Neuronal stem cell (in vitro differentiated cells): ENCODE measurements at regions not wholly inside any gene's neighbourhood (a gene's known extent, or its start where the extent isn't known, plus 50 kb on each side); places are given as distances from the start of the nearest gene placed in this dataset.

ENCODE experiments used
- DNase-seq: peaks from one replicate; pipeline ENCODE4 v3.0.0-alpha.2; 2013; ENCODE audit warnings: low spot score
- H2AFZ ChIP-seq: one replicate; pipeline ENCODE4 v1.6.1; 2013; ENCODE audit warnings: mild to moderate bottlenecking, low read length, inconsistent platforms
- H2AK5ac ChIP-seq: 2 replicates; pipeline ENCODE4 v1.6.1; 2013; ENCODE audit warnings: low read depth, mild to moderate bottlenecking, inconsistent platforms, low read length, moderate library complexity, mixed read lengths
- H2BK120ac ChIP-seq: 2 replicates; pipeline ENCODE4 v1.6.1; 2013; ENCODE audit warnings: low read depth, mild to moderate bottlenecking, inconsistent platforms, low read length, moderate library complexity, mixed read lengths
- H2BK12ac ChIP-seq: one replicate; pipeline ENCODE4 v1.6.1; 2013; ENCODE audit warnings: low read length, inconsistent platforms
- H2BK15ac ChIP-seq: 2 replicates; pipeline ENCODE4 v1.6.1; 2013; ENCODE audit warnings: mild to moderate bottlenecking, low read length, inconsistent platforms, mixed read lengths
- H2BK5ac ChIP-seq: one replicate; pipeline ENCODE4 v1.6.1; 2013; ENCODE audit warnings: inconsistent platforms, mild to moderate bottlenecking, low read length, moderate library complexity
- H3K14ac ChIP-seq: one replicate; pipeline ENCODE4 v1.6.1; 2013; ENCODE audit warnings: low read length, inconsistent platforms
- H3K18ac ChIP-seq: 2 replicates; pipeline ENCODE4 v1.6.1; 2013; ENCODE audit warnings: low read length, inconsistent platforms
- H3K23ac ChIP-seq: 2 replicates; pipeline ENCODE4 v1.6.1; 2013; ENCODE audit warnings: low read depth, mild to moderate bottlenecking, mixed read lengths, low read length, inconsistent platforms; ENCODE audit not compliant: poor library complexity
- H3K27ac ChIP-seq: replicated peaks from 3 replicates; pipeline ENCODE4 v1.5.1; 2013; ENCODE audit warnings: low read length, inconsistent platforms
- H3K27me3 ChIP-seq, 3 experiments: 2 replicates each; pipeline ENCODE4 v1.6.1; 2013; ENCODE audit warnings: low read length in 3 of 3, mild to moderate bottlenecking in 2 of 3, inconsistent platforms in 1 of 3, low read depth in 1 of 3, mixed read lengths in 1 of 3, moderate library complexity in 1 of 3; ENCODE audit not compliant: control insufficient read depth in 3 of 3, insufficient read depth in 3 of 3
- H3K36me3 ChIP-seq, 2 donors: replicated peaks in 1 of 2; 2 replicates each; pipeline ENCODE4 v1.6.1; 2013; ENCODE audit warnings: low read length in 2 of 2; ENCODE audit not compliant: control insufficient read depth in 2 of 2, insufficient read depth in 2 of 2
- H3K4ac ChIP-seq: 2 replicates; pipeline ENCODE4 v1.6.1; 2013; ENCODE audit warnings: inconsistent platforms, mild to moderate bottlenecking, low read length, moderate library complexity
- H3K4me1 ChIP-seq, 2 donors: 1 replicate in 1 of 2; 2 replicates in 1 of 2; pipeline ENCODE4 v1.6.1; 2013; ENCODE audit warnings: low read length in 2 of 2, low read depth in 1 of 2; ENCODE audit not compliant: control insufficient read depth in 2 of 2, insufficient read depth in 1 of 2
- H3K4me2 ChIP-seq: one replicate; pipeline ENCODE4 v1.6.1; 2013; ENCODE audit warnings: mild to moderate bottlenecking, low read length, inconsistent platforms; ENCODE audit not compliant: insufficient read depth, poor library complexity, severe bottlenecking
- H3K4me3 ChIP-seq, 2 donors: 2 replicates each; pipeline ENCODE4 v1.5.1; 2013; ENCODE audit warnings: low read length in 2 of 2, mild to moderate bottlenecking in 2 of 2, inconsistent platforms in 1 of 2, moderate library complexity in 1 of 2
- H3K79me1 ChIP-seq: one replicate; pipeline ENCODE4 v1.6.1; 2013; ENCODE audit warnings: low read depth, mild to moderate bottlenecking, inconsistent platforms, low read length, moderate library complexity
- H3K9ac ChIP-seq: one replicate; pipeline ENCODE4 v1.6.1; 2013; ENCODE audit warnings: mild to moderate bottlenecking, low read depth, low read length, inconsistent platforms; ENCODE audit not compliant: poor library complexity
- H3K9me3 ChIP-seq, 2 donors: replicated peaks in 1 of 2; 2 replicates each; pipeline versions ENCODE3 to v1.6.1; 2013; ENCODE audit warnings: low read length in 2 of 2, mild to moderate bottlenecking in 2 of 2, inconsistent platforms in 1 of 2, low read depth in 1 of 2, mixed read lengths in 1 of 2, moderate library complexity in 1 of 2; ENCODE audit not compliant: control insufficient read depth in 2 of 2, insufficient read depth in 1 of 2
- H4K8ac ChIP-seq: one replicate; pipeline ENCODE4 v1.6.1; 2013; ENCODE audit warnings: low read depth, mild to moderate bottlenecking, inconsistent platforms, low read length, moderate library complexity
- H4K91ac ChIP-seq: one replicate; pipeline ENCODE4 v1.6.1; 2013; ENCODE audit warnings: low read length, low read depth, mild to moderate bottlenecking, inconsistent platforms; ENCODE audit not compliant: poor library complexity
- WGBS, 2 donors: extraction: QIAGEN DNeasy Blood & Tissue Kit; methylation state at CpG; one replicate each; pipeline ENCODE4 v1.1.7; 2013; ENCODE audit warnings: missing lambda C conversion rate in 2 of 2, mixed read lengths in 1 of 2; ENCODE audit not compliant: insufficient read length in 2 of 2, insufficient replicate concordance in 1 of 2; ENCODE audit errors: extremely low coverage in 2 of 2; 5-methylcytosine and 5-hydroxymethylcytosine counted together

- no CpG with 5 or more reads among the region's 2 CpGs for WGBS, 2 donors
Measured at GRCh38 chr12:17322090-17322489, 716.1 kb upstream of the LMO3 start.

GRCh38 chr12:17304503-17305347 lies 698.8 kb upstream of the LMO3 start:
- no peak overlapping the region for H3K4me3 ChIP-seq
- no peak overlapping the region for H4K91ac ChIP-seq
- no peaks in the 10 kb centered on the region for H3K36me3 ChIP-seq
- no peaks in the 10 kb centered on the region for H3K27me3 ChIP-seq
- no peak overlapping the region for H3K27ac ChIP-seq
- H2BK120ac ChIP-seq = no peak overlapping the region
- H2AFZ ChIP-seq = no peak overlapping the region
- H3K18ac ChIP-seq = no peak overlapping the region
- no peak overlapping the region for H2AK5ac ChIP-seq
- H2BK5ac ChIP-seq = no peak overlapping the region
- H3K79me1 ChIP-seq = no peaks in the 10 kb centered on the region
- H3K4me2 ChIP-seq = no peak overlapping the region
- DNase-seq = no peak
- H2BK15ac ChIP-seq = no peak overlapping the region
- H3K9ac ChIP-seq = no peak overlapping the region
- H3K14ac ChIP-seq = no peak overlapping the region
- H3K4me1 ChIP-seq = peaks cover 0 to 4% of the 10 kb centered on the region in 2 donors
- H3K4ac ChIP-seq = no peak overlapping the region
- H2BK12ac ChIP-seq = no peak overlapping the region
- no peak overlapping the region for H4K8ac ChIP-seq
- H3K9me3 ChIP-seq = no peaks in the 10 kb centered on the region
- H3K23ac ChIP-seq = no peak overlapping the region
- WGBS, 2 donors = no CpG with 5 or more reads among the region's 7 CpGs

More at GRCh38 chr12:17322090-17322489, 716.1 kb upstream of the LMO3 start:
- H3K4me2 ChIP-seq = no peak overlapping the region
- no peaks in the 10 kb centered on the region for H3K79me1 ChIP-seq
- no peaks in the 10 kb centered on the region for H3K27me3 ChIP-seq
- no peak overlapping the region for H3K4me3 ChIP-seq
- H3K4ac ChIP-seq = no peak overlapping the region
- H2AK5ac ChIP-seq = no peak overlapping the region
- no peaks in the 10 kb centered on the region for H3K36me3 ChIP-seq
- H4K91ac ChIP-seq = no peak overlapping the region
- no peak overlapping the region for H3K23ac ChIP-seq
- no peak overlapping the region for H2BK12ac ChIP-seq
- no peak overlapping the region for H2BK5ac ChIP-seq
- H2AFZ ChIP-seq = no peak overlapping the region
- H2BK15ac ChIP-seq = no peak overlapping the region
- no peaks in the 10 kb centered on the region for H3K4me1 ChIP-seq
- no peak overlapping the region for H3K14ac ChIP-seq
- no peak overlapping the region for H4K8ac ChIP-seq
- no peak for DNase-seq
- no peak overlapping the region for H2BK120ac ChIP-seq
- no peak overlapping the region for H3K18ac ChIP-seq
- H3K9ac ChIP-seq = no peak overlapping the region
- no peaks in the 10 kb centered on the region for H3K9me3 ChIP-seq
- no peak overlapping the region for H3K27ac ChIP-seq

GRCh38 chr12:17302001-17302400 lies 696.0 kb upstream of the LMO3 start:
- Histone ChIP-seq H3K4me1 (peaks cover 0 to 4% of the 10 kb centered on the region in 2 donors), H2BK12ac (no peak overlapping the region), H4K8ac (no peak overlapping the region), H3K18ac (no peak overlapping the region), H2BK120ac (no peak overlapping the region), H3K27me3 (no peaks in the 10 kb centered on the region), H2AK5ac (peak overlapping the region; percentile 6), H3K4ac (no peak overlapping the region), H3K4me3 (no peak overlapping the region), H2AFZ (no peak overlapping the region), H3K27ac (no peak overlapping the region), H3K9ac (no peak overlapping the region), H2BK5ac (no peak overlapping the region), H3K79me1 (no peaks in the 10 kb centered on the region), H3K9me3 (peaks cover 0 to 3% of the 10 kb centered on the region in 2 donors), H4K91ac (no peak overlapping the region), H3K14ac (no peak overlapping the region), H2BK15ac (no peak overlapping the region), H3K4me2 (no peak overlapping the region), H3K23ac (no peak overlapping the region), H3K36me3 (no peaks in the 10 kb centered on the region)
- WGBS, 2 donors = no CpG with 5 or more reads among the region's 7 CpGs
- DNase-seq = no peak

GRCh38 chr12:17301544-17301943 lies 695.6 kb upstream of the LMO3 start:
- Histone ChIP-seq H4K91ac (no peak overlapping the region), H2BK5ac (no peak overlapping the region), H2AFZ (no peak overlapping the region), H3K4me3 (no peak overlapping the region), H3K18ac (no peak overlapping the region), H3K4me2 (no peak overlapping the region), H3K36me3 (no peaks in the 10 kb centered on the region), H3K9me3 (peaks cover 0 to 3% of the 10 kb centered on the region in 2 donors), H3K27me3 (no peaks in the 10 kb centered on the region), H3K27ac (no peak overlapping the region), H3K4ac (no peak overlapping the region), H2BK15ac (no peak overlapping the region), H2BK12ac (no peak overlapping the region), H3K9ac (no peak overlapping the region), H3K14ac (no peak overlapping the region), H2BK120ac (no peak overlapping the region), H3K23ac (no peak overlapping the region), H3K79me1 (no peaks in the 10 kb centered on the region), H4K8ac (no peak overlapping the region), H3K4me1 (peaks cover 0 to 4% of the 10 kb centered on the region in 2 donors), H2AK5ac (no peak overlapping the region)
- DNase-seq = no peak
- WGBS, 2 donors = no CpG with 5 or more reads among the region's 3 CpGs
